ENCODE measurements at regions not wholly inside any gene's neighbourhood (a gene's known extent, or its start where the extent isn't known, plus 50 kb on each side); places are given as distances from the start of the nearest gene placed in this dataset.
"Not testable (repeated sequence)": the region's sequence is repeated elsewhere in the genome, so short reads cannot be mapped to it uniquely, and the experiment has no call there.

DNA sequence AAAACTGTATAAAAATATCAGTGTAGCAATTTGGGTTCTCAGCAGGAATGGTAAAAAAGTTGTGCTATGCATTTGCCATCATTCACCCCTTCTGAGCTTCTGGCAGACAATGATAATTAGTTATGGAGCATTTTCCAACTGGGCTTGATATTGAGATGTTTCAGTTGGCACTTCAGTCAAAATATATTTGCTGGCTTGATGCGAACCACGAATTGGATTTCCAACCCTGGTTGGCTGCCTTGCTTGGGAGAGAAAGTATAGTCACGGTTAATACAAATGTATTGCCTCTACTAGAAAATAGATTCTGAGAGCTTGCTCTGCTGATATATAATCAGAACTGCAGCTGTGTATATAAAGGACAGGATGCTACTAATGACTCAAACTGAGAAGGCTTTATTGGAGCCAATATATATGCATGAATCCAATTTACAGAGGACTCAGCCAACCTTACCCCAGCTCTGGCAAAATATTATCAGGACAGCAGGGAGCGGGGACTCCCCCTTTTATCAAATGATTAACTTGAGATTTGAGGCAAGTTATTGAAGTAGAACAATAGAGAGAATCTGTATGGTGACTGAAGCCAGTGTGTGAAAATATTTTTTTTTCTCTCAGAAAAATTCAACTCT lies 219.8 kb upstream of the SMIM30 start:
- Histone ChIP-seq H3K27ac (no peak overlapping the region), H3K9ac (ENCODE audit: low read depth in 2 of 2, low read length in 2 of 2) (no peak overlapping the region), H3K4me3 (no peak overlapping the region), H3K36me3 (no peaks in the 10 kb centered on the region), H3K27me3 (no peaks in the 10 kb centered on the region), H3K4me1 (no peaks in the 10 kb centered on the region), H3K9me3 (no peaks in the 10 kb centered on the region)
- intact Hi-C loops (cut with DNase I) = no loop called here
- TF ChIP-seq, protein P1, sequence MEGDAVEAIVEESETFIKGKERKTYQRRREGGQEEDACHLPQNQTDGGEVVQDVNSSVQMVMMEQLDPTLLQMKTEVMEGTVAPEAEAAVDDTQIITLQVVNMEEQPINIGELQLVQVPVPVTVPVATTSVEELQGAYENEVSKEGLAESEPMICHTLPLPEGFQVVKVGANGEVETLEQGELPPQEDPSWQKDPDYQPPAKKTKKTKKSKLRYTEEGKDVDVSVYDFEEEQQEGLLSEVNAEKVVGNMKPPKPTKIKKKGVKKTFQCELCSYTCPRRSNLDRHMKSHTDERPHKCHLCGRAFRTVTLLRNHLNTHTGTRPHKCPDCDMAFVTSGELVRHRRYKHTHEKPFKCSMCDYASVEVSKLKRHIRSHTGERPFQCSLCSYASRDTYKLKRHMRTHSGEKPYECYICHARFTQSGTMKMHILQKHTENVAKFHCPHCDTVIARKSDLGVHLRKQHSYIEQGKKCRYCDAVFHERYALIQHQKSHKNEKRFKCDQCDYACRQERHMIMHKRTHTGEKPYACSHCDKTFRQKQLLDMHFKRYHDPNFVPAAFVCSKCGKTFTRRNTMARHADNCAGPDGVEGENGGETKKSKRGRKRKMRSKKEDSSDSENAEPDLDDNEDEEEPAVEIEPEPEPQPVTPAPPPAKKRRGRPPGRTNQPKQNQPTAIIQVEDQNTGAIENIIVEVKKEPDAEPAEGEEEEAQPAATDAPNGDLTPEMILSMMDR (IDR thresholded peaks at IDR 0.05) = no peak
- DNase-seq = no peak

DNA sequence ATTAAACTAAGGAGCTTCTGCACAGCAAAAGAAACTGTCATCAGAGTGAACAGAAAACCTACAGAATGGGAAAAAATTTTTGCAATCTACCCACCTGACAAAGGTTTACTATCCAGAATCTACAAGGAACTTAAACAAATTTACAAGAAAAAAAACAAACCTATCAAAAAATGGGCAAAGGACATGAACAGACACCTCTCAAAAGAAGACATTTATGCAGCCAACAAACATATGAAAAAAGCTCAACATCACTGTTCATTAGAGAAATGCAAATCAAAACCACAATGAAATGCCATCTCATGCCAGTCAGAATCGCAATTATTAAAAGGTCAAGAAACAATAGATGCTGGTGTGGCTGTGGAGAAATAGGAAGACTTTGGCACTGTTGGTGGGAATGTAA lies 218.5 kb upstream of the SMIM30 start:
- H3K4me3 ChIP-seq; H3K27me3 ChIP-seq; H3K4me1 ChIP-seq; H3K36me3 ChIP-seq; H3K27ac ChIP-seq; DNase-seq; H3K9ac ChIP-seq (ENCODE audit: low read depth in 2 of 2, low read length in 2 of 2); H3K9me3 ChIP-seq; intact Hi-C loops (cut with DNase I): not testable (repeated sequence)

DNA sequence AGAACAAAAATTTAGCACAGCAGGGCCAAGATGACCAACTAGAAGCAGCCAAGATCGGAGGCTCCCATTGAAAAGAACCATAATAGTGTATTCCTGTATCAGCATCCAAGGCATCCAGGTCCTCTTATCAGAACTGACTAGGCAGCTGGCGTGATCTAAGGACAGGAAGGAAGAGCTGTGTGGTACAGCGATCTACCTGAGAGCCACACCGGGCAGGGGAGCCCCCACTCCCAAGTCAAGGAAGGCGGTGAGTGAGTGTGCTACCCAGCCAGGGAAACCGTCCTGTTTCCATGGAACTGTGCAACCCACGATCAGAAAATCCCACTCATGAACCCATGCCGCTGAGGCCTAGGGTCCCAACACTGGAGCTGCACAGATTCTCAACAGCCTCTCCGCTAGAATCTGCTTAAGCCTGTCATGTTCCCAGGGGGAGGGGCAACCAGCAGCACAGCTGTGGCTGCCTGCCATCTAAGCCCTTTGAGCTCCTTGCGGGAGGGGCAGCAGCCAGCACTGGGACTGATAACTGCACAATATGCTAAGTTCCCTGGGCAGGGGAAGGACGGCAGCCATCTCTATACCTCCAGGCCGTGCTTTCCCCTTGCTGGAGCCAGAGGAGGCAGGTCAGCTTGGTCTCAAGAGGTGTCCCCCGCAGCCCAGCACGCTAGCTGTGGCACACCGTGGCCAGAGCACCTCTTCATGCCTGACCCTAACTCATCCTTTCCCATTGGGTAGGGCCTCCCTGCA lies 213.0 kb upstream of the SMIM30 start:
- Histone ChIP-seq H3K36me3 (no peaks in the 10 kb centered on the region), H3K27ac (no peak overlapping the region), H3K4me1 (no peaks in the 10 kb centered on the region), H3K9me3 (no peaks in the 10 kb centered on the region), H3K4me3 (no peak overlapping the region), H3K9ac (ENCODE audit: low read depth in 2 of 2, low read length in 2 of 2) (no peak overlapping the region), H3K27me3 (no peaks in the 10 kb centered on the region)
- intact Hi-C loops (cut with DNase I) = no loop called here
- no peak for DNase-seq
- TF ChIP-seq, protein P1 (IDR thresholded peaks at IDR 0.05) = no peak

DNA sequence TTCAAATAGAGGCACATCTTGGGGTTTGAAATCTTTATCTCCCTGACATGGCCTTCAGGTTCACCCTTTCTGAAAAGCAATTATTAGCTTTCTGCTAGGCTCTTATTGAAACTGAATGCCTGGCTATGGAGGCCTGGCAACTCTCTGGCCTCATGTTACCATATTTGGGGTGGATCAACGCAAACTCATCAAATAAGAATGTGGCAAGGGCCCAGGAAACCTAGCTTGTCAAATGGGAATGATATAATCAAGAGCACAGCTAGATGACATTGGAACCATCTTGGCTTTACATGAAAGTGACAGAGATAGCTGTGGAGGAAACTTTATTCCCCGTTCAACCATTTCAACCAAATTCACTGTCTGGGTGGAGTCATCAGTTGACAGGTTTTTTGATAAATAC lies 202.8 kb upstream of the SMIM30 start:
- no peak overlapping the region for H3K4me3 ChIP-seq
- H3K4me1 ChIP-seq = no peaks in the 10 kb centered on the region
- intact Hi-C loops (cut with DNase I) = no loop called here
- H3K27ac ChIP-seq = no peak overlapping the region
- no peaks in the 10 kb centered on the region for H3K27me3 ChIP-seq
- TF ChIP-seq, protein P1 (IDR thresholded peaks at IDR 0.05) = no peak
- H3K9me3 ChIP-seq = no peaks in the 10 kb centered on the region
- no peaks in the 10 kb centered on the region for H3K36me3 ChIP-seq
- no peak for DNase-seq
- no peak overlapping the region for H3K9ac ChIP-seq (ENCODE audit: low read depth in 2 of 2, low read length in 2 of 2)

DNA sequence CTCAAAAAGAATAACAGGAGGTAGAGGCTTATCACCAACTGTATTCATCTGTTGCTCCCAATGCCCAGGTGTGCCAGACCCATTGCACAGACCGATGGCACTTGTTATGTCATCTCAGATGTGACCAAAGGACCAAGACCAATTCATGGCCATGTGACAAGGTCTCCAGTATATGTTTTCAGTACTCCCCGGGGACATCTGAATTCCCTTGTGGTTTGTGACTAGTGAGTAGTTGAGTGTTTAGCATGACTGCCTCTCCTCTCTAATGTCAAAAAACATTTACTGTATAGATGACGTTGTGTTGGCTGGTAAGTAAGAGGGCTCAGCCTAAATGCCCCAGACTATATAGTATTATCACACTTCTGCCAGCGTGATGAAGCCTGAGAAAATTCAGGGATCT lies 202.1 kb upstream of the SMIM30 start:
- no peak for DNase-seq
- Histone ChIP-seq H3K27me3 (no peaks in the 10 kb centered on the region), H3K9me3 (no peaks in the 10 kb centered on the region), H3K9ac (ENCODE audit: low read depth in 2 of 2, low read length in 2 of 2) (no peak overlapping the region), H3K36me3 (no peaks in the 10 kb centered on the region), H3K27ac (no peak overlapping the region), H3K4me1 (no peaks in the 10 kb centered on the region), H3K4me3 (no peak overlapping the region)
- intact Hi-C loops (cut with DNase I) = no loop called here
- TF ChIP-seq, protein P1 (IDR thresholded peaks at IDR 0.05) = no peak

DNA sequence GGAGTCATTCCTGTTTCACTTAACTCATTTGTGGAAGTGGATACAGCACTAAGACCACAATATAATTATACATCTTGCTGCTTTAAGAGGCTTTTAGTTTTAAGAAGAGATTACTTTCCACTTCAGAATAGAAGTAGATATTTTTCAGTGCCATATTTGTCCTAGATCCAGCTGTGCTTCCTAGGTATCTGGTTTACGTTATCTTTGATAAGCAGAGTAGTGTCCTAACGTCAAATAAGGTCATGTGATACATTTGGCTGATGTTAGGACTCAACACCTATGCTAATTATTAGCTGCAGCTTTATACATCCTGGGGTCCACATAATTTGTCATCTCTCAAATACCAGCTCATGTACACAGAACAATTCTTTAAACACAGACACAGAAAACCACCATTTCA lies 196.2 kb upstream of the SMIM30 start:
- H3K9ac ChIP-seq (ENCODE audit: low read depth in 2 of 2, low read length in 2 of 2) = no peak overlapping the region
- no peak for DNase-seq
- TF ChIP-seq, protein P1 (IDR thresholded peaks at IDR 0.05) = no peak
- no peaks in the 10 kb centered on the region for H3K4me1 ChIP-seq
- intact Hi-C loops (cut with DNase I) = no loop called here
- no peak overlapping the region for H3K27ac ChIP-seq
- H3K4me3 ChIP-seq = no peak overlapping the region
- H3K36me3 ChIP-seq = no peaks in the 10 kb centered on the region
- H3K9me3 ChIP-seq = no peaks in the 10 kb centered on the region
- H3K27me3 ChIP-seq = no peaks in the 10 kb centered on the region
